Rectal smooth muscle tissue (tissue), 1 donor: ENCODE measurements at regions not wholly inside any gene's neighbourhood (a gene's known extent, or its start where the extent isn't known, plus 50 kb on each side); places are given as distances from the start of the nearest gene placed in this dataset.

Source experiments
- H3K27ac ChIP-seq: one replicate; pipeline ENCODE4 v1.7.0; 2013; ENCODE audit warnings: low read depth, low read length, inconsistent platforms
- H3K27me3 ChIP-seq: one replicate; pipeline ENCODE4 v1.7.0; 2013; ENCODE audit warnings: low read length; ENCODE audit not compliant: control insufficient read depth, insufficient read depth
- H3K36me3 ChIP-seq: one replicate; pipeline ENCODE4 v1.7.0; 2013; ENCODE audit warnings: low read length; ENCODE audit not compliant: control insufficient read depth, insufficient read depth
- H3K4me1 ChIP-seq: one replicate; pipeline ENCODE4 v1.7.0; 2013; ENCODE audit warnings: low read length; ENCODE audit not compliant: control insufficient read depth, insufficient read depth
- H3K4me3 ChIP-seq: one replicate; pipeline ENCODE4 v1.7.0; 2013; ENCODE audit warnings: low read length
- H3K9ac ChIP-seq: one replicate; pipeline ENCODE4 v1.7.0; 2013; ENCODE audit warnings: low read length

GRCh38 chr2:107685421-107685986 is 141.2 kb upstream of the RGPD4 start:
- H3K36me3 ChIP-seq: no peaks in the 10 kb centered on the region
- no peak overlapping the region for H3K4me3 ChIP-seq
- H3K27me3 ChIP-seq: no peaks in the 10 kb centered on the region
- no peaks in the 10 kb centered on the region for H3K4me1 ChIP-seq
- H3K27ac ChIP-seq: no peak overlapping the region
- no peak overlapping the region for H3K9ac ChIP-seq

DNA sequence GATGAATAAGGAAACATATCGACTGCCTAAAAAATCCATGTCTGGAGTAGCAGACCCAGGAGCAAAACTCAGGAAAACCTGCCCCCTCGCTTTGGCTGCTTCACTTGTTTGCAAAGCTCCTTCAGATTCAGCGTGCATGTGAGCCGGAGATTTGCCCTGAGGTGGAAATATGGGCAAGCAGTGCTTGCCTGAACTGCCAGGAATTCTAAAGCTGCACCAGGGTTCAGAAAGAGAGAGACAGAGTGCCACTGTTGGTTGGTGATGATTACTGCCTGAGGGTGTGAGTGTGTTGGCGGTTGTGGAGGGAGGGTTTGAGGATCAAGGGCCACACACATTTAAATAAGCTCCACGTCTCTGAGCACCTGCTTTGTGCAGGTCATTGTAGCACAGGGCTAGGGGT is 139.6 kb upstream of the RGPD4 start:
- no peaks in the 10 kb centered on the region for H3K36me3 ChIP-seq
- no peak overlapping the region for H3K27ac ChIP-seq
- no peaks in the 10 kb centered on the region for H3K4me1 ChIP-seq

DNA sequence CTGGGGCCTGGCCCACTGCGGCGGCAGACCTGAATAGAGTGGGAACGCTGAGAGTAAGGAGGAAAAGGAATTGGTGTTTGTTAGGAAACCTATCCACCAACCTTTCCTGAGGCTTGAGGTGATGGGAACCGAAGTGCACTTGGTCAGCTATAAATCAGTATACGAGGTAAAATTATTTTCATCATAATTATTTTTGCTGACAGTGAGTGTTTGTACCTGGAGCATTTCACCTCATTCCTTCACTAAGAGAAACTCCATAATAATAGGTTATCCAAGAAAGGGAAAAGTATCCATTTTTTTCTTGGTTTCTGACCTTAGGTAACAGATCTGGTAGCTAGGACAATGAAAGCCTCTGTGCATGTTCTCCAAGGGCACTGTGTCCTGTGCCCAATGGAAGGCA is 138.6 kb upstream of the RGPD4 start:
- no peak overlapping the region for H3K4me3 ChIP-seq
- H3K36me3 ChIP-seq: no peaks in the 10 kb centered on the region
- no peak overlapping the region for H3K27ac ChIP-seq
- no peak overlapping the region for H3K9ac ChIP-seq
- H3K27me3 ChIP-seq: no peaks in the 10 kb centered on the region
- no peaks in the 10 kb centered on the region for H3K4me1 ChIP-seq

More for the DNA sequence above, 139.6 kb upstream of the RGPD4 start:
- no peaks in the 10 kb centered on the region for H3K27me3 ChIP-seq
- H3K4me3 ChIP-seq: no peak overlapping the region
- no peak overlapping the region for H3K9ac ChIP-seq

- no peak overlapping the region for H3K4me3 ChIP-seq
- H3K27ac ChIP-seq: no peak overlapping the region
- H3K4me1 ChIP-seq: no peaks in the 10 kb centered on the region
- no peak overlapping the region for H3K9ac ChIP-seq
- no peaks in the 10 kb centered on the region for H3K36me3 ChIP-seq
- H3K27me3 ChIP-seq: no peaks in the 10 kb centered on the region
Observed at GRCh38 chr2:107693604-107694003, 133.1 kb upstream of the RGPD4 start.

DNA sequence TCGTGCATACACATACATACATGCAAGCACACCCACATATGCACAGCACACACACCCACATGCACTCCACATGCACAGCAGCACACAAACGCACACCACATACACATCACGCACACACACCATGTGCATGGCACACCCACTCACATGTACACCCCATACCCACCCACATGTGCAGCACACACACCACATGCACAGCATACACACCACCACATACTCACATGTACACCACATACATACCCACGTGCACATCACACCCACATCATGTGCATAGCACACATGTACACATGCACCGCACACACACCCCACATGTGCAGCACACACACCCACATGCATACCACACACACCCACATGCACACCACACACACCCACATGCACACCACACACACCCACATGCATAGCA is 132.0 kb upstream of the RGPD4 start:
- H3K27me3 ChIP-seq: no peaks in the 10 kb centered on the region
- H3K4me3 ChIP-seq: no peak overlapping the region
- H3K27ac ChIP-seq: no peak overlapping the region
- H3K9ac ChIP-seq: no peak overlapping the region
- no peaks in the 10 kb centered on the region for H3K4me1 ChIP-seq
- no peaks in the 10 kb centered on the region for H3K36me3 ChIP-seq

GRCh38 chr2:107697385-107697784 is 129.3 kb upstream of the RGPD4 start:
- Histone ChIP-seq H3K9ac (no peak overlapping the region), H3K4me3 (no peak overlapping the region), H3K27ac (no peak overlapping the region), H3K36me3 (no peaks in the 10 kb centered on the region), H3K4me1 (no peaks in the 10 kb centered on the region), H3K27me3 (no peaks in the 10 kb centered on the region)

- Histone ChIP-seq H3K9ac (no peak overlapping the region), H3K27ac (no peak overlapping the region), H3K27me3 (no peaks in the 10 kb centered on the region), H3K36me3 (no peaks in the 10 kb centered on the region), H3K4me1 (no peaks in the 10 kb centered on the region), H3K4me3 (no peak overlapping the region)
Observed at GRCh38 chr2:107698861-107699260, 127.8 kb upstream of the RGPD4 start.

DNA sequence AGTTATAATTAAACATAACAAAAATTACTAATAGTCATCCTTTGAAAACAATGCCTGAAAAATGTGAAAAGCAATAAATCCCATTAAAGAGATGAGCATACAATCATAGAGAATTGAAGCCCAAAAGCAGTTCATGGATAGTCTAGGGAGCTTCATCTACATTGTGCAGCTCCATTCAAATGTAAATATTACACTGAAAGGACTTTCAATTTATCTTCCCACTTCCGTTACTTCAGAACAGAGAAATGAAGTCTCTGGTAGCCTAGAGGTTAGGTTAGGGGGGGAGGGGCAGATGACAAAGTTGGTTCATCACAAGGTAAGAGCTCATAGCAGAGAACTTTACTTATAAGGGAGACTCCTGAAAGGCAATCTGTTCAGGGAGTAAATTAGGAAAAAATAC is 126.6 kb upstream of the RGPD4 start:
- H3K9ac ChIP-seq: no peak overlapping the region
- no peaks in the 10 kb centered on the region for H3K4me1 ChIP-seq
- no peaks in the 10 kb centered on the region for H3K27me3 ChIP-seq
- H3K27ac ChIP-seq: no peak overlapping the region
- no peaks in the 10 kb centered on the region for H3K36me3 ChIP-seq
- no peak overlapping the region for H3K4me3 ChIP-seq

- no peak overlapping the region for H3K9ac ChIP-seq
- H3K27ac ChIP-seq: no peak overlapping the region
- H3K27me3 ChIP-seq: no peaks in the 10 kb centered on the region
- H3K4me3 ChIP-seq: no peak overlapping the region
- no peaks in the 10 kb centered on the region for H3K4me1 ChIP-seq
- H3K36me3 ChIP-seq: no peaks in the 10 kb centered on the region
Observed at GRCh38 chr2:107711941-107712340, 114.8 kb upstream of the RGPD4 start.

DNA sequence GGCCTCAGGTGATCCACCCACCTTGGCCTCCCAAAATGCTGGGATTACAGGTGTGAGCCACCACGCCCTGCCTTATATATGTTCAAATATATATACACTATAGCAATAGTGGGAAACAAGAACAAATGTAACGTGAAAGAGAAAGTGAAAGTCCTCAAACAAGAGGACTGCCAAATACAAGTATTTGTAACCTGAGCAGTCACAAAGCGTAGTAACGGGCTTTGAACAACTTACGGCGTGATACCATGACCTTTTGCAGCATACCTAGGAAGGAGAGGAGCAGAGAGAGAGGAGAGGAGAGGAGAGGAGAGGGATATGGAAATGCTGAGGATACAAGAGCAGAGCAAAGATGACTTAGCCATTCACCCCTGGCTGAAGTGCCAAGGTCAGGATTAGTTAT is 113.8 kb upstream of the RGPD4 start:
- H3K36me3 ChIP-seq: no peaks in the 10 kb centered on the region
- H3K27me3 ChIP-seq: no peaks in the 10 kb centered on the region
- H3K9ac ChIP-seq: no peak overlapping the region
- no peak overlapping the region for H3K27ac ChIP-seq
- no peaks in the 10 kb centered on the region for H3K4me1 ChIP-seq
- H3K4me3 ChIP-seq: peak overlapping the region; percentile 47

DNA sequence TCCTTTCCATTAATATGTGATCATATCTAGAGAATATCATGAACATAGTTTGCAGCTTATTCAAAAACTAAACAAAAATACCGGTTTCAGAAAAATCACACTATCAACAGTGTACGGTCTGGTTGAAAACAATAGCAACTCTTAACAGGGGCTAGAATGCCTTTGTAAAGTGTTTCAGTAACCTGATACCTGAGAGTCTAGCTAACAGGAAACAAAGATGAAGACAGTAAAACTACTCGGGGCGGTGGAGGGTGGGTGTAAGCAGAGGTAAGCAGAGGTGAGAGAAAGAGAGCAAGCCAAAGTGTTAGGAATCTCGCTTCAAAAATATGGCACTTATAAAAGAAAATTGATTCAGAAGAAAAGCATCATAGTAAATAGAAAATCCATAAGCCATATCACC is 109.0 kb upstream of the RGPD4 start:
- H3K9ac ChIP-seq: no peak overlapping the region
- no peaks in the 10 kb centered on the region for H3K27me3 ChIP-seq
- no peak overlapping the region for H3K27ac ChIP-seq
- H3K4me3 ChIP-seq: no peak overlapping the region
- H3K36me3 ChIP-seq: no peaks in the 10 kb centered on the region
- no peaks in the 10 kb centered on the region for H3K4me1 ChIP-seq

GRCh38 chr2:107719141-107719540 is 107.6 kb upstream of the RGPD4 start:
- Histone ChIP-seq H3K4me3 (no peak overlapping the region), H3K36me3 (no peaks in the 10 kb centered on the region), H3K27ac (no peak overlapping the region)

DNA sequence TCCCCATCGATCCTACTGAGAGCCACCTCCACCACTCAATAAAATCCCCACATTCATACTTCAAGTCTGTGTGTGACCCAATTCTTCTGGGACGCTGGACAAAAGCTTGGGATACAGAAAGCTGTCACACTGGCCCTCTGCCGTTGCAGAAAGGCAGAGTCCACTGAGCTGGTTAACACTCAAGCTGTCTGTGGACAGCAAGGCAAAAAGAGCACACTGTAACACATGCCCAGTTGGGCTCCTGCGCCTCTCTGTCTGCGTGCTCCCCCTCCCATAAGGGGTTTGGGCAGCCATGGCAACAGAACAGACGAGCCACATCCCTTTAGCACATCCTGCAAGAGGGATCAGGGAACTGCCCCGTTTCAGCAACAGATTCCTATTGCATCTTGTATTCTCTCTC is 106.9 kb upstream of the RGPD4 start:
- H3K27ac ChIP-seq: no peak overlapping the region
- H3K4me1 ChIP-seq: no peaks in the 10 kb centered on the region
- no peaks in the 10 kb centered on the region for H3K27me3 ChIP-seq
- H3K36me3 ChIP-seq: no peaks in the 10 kb centered on the region
- H3K4me3 ChIP-seq: no peak overlapping the region
- no peak overlapping the region for H3K9ac ChIP-seq

More at GRCh38 chr2:107719141-107719540, 107.6 kb upstream of the RGPD4 start:
- Histone ChIP-seq H3K27me3 (no peaks in the 10 kb centered on the region), H3K4me1 (no peaks in the 10 kb centered on the region), H3K9ac (no peak overlapping the region)
